Adrenal gland (tissue), 5 donors: ENCODE measurements at regions not wholly inside any gene's neighbourhood (a gene's known extent, or its start where the extent isn't known, plus 50 kb on each side); places are given as distances from the start of the nearest gene placed in this dataset.

Source experiments
- POLR2A ChIP-seq, 2 donors: fragments of 450-650 bp; IDR thresholded peaks; one replicate each; pipeline ENCODE4 v1.6.1; 2017; ENCODE audit warnings: antibody characterized with exemption in 2 of 2, mild to moderate bottlenecking in 2 of 2, moderate library complexity in 1 of 2
- TF ChIP-seq, protein P1 (sequence below), 6 experiments: fragments of 450-650 bp in 4 of 6; fragments of 200-600 bp in 2 of 6; sonication (generic) in 1 of 6; IDR thresholded peaks; 1 replicate in 5 of 6; 2 replicates in 1 of 6; pipeline versions ENCODE4 v1.5.1 to v1.8.0; 2016 to 2021; ENCODE audit warnings: antibody characterized with exemption in 6 of 6, mild to moderate bottlenecking in 2 of 6, moderate library complexity in 1 of 6
- donor health status: DM: no; HTN: no; CAD: no.

DNA sequence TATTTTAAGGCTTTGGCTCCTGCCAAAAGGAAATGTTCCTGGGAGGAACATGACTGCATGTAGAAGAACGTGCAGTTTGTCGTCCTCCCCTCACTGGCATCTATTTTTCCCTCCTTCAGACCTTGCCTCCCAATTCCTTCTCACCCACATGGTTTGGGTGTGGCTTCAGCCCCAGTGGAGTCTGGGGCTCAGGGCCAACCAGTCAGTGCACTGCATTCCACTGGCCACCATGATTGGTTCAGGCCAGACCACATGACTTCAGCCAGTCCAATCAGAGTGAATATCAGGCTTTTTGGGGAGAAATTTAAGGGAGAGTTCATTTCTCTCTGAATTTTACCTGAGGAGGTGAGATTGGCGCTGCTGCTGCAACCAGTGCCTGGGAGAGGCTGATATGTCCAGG is 171.6 kb downstream of the ZIC5 start:
- TF ChIP-seq, protein P1, sequence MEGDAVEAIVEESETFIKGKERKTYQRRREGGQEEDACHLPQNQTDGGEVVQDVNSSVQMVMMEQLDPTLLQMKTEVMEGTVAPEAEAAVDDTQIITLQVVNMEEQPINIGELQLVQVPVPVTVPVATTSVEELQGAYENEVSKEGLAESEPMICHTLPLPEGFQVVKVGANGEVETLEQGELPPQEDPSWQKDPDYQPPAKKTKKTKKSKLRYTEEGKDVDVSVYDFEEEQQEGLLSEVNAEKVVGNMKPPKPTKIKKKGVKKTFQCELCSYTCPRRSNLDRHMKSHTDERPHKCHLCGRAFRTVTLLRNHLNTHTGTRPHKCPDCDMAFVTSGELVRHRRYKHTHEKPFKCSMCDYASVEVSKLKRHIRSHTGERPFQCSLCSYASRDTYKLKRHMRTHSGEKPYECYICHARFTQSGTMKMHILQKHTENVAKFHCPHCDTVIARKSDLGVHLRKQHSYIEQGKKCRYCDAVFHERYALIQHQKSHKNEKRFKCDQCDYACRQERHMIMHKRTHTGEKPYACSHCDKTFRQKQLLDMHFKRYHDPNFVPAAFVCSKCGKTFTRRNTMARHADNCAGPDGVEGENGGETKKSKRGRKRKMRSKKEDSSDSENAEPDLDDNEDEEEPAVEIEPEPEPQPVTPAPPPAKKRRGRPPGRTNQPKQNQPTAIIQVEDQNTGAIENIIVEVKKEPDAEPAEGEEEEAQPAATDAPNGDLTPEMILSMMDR (IDR thresholded peaks at IDR 0.05) = no peak
- TF ChIP-seq POLR2A (IDR thresholded peaks at IDR 0.05) = no peak
